H9 (cell line): ENCODE measurements at regions not wholly inside any gene's neighbourhood (a gene's known extent, or its start where the extent isn't known, plus 50 kb on each side); places are given as distances from the start of the nearest gene placed in this dataset.

Experiments used
- DNase-seq: peaks from one replicate; pipeline ENCODE4 v3.0.0-alpha.2; 2017
- H2AFZ ChIP-seq: one replicate; pipeline ENCODE4 v1.6.1; 2013; ENCODE audit warnings: mild to moderate bottlenecking, low read length, control low read depth, moderate library complexity
- H2AK5ac ChIP-seq: 2 replicates; pipeline ENCODE4 v1.6.1; 2013; ENCODE audit warnings: low read length, control low read depth, mixed read lengths; ENCODE audit not compliant: insufficient read length
- H2BK120ac ChIP-seq: one replicate; pipeline ENCODE4 v1.6.1; 2013; ENCODE audit warnings: low read depth, mild to moderate bottlenecking, low read length, control low read depth, inconsistent platforms; ENCODE audit not compliant: poor library complexity, severe bottlenecking
- H2BK12ac ChIP-seq: 2 replicates; pipeline ENCODE4 v1.6.1; 2013; ENCODE audit warnings: low read length, control low read depth, mixed read lengths, low read depth; ENCODE audit not compliant: insufficient read length
- H2BK15ac ChIP-seq: 2 replicates; pipeline ENCODE4 v1.6.1; 2013; ENCODE audit warnings: low read depth, low read length, control low read depth
- H2BK20ac ChIP-seq: one replicate; pipeline ENCODE4 v1.6.1; 2013; ENCODE audit warnings: low read depth, mild to moderate bottlenecking, low read length, control low read depth, inconsistent platforms; ENCODE audit not compliant: poor library complexity, severe bottlenecking
- H2BK5ac ChIP-seq: 2 replicates; pipeline ENCODE4 v1.6.1; 2013; ENCODE audit warnings: low read length, control low read depth, mixed read lengths; ENCODE audit not compliant: insufficient read length
- H3K14ac ChIP-seq: 2 replicates; pipeline ENCODE4 v1.6.1; 2013; ENCODE audit warnings: low read length, control low read depth; ENCODE audit not compliant: insufficient read depth
- H3K18ac ChIP-seq: 2 replicates; pipeline ENCODE4 v1.6.1; 2013; ENCODE audit warnings: low read depth, mild to moderate bottlenecking, mixed read lengths, low read length, control low read depth; ENCODE audit not compliant: insufficient read length
- H3K23ac ChIP-seq: 2 replicates; pipeline ENCODE4 v1.6.1; 2013; ENCODE audit warnings: low read length, control low read depth, mixed read lengths, low read depth; ENCODE audit not compliant: insufficient read length
- H3K23me2 ChIP-seq: 2 replicates; pipeline ENCODE4 v1.6.1; 2013; ENCODE audit warnings: low read depth, mild to moderate bottlenecking, mixed read lengths, low read length, control low read depth; ENCODE audit not compliant: insufficient read length, poor library complexity, severe bottlenecking
- H3K27ac ChIP-seq: 2 replicates; pipeline ENCODE4 v1.5.1; 2013; ENCODE audit warnings: low read length, control low read depth, mixed read lengths, low read depth; ENCODE audit not compliant: insufficient read length
- H3K27me3 ChIP-seq: 2 replicates; pipeline ENCODE4 v1.6.1; 2013; ENCODE audit warnings: low read length, control low read depth, inconsistent platforms; ENCODE audit not compliant: insufficient read depth
- H3K4ac ChIP-seq: 2 replicates; pipeline ENCODE4 v1.6.1; 2013; ENCODE audit warnings: low read depth, mild to moderate bottlenecking, control low read depth, inconsistent platforms, low read length, moderate library complexity
- H3K4me1 ChIP-seq: 2 replicates; pipeline ENCODE4 v1.6.1; 2013; ENCODE audit warnings: low read length, control low read depth, inconsistent platforms; ENCODE audit not compliant: insufficient read depth
- H3K4me2 ChIP-seq: 2 replicates; pipeline ENCODE4 v1.6.1; 2013; ENCODE audit warnings: low read length, control low read depth, mixed read lengths; ENCODE audit not compliant: insufficient read length, insufficient read depth
- H3K56ac ChIP-seq: 2 replicates; pipeline ENCODE4 v1.6.1; 2013; ENCODE audit warnings: low read depth, mild to moderate bottlenecking, mixed read lengths, low read length, control low read depth; ENCODE audit not compliant: insufficient read length
- H3K79me1 ChIP-seq: 2 replicates; pipeline ENCODE4 v1.6.1; 2013; ENCODE audit warnings: low read depth, mild to moderate bottlenecking, moderate library complexity, low read length, control low read depth, inconsistent platforms; ENCODE audit not compliant: insufficient read depth, poor library complexity, severe bottlenecking
- H3K79me2 ChIP-seq: 2 replicates; pipeline ENCODE4 v1.6.1; 2013; ENCODE audit warnings: low read length, control low read depth, inconsistent platforms; ENCODE audit not compliant: insufficient read depth
- H3K9ac ChIP-seq: 2 replicates; pipeline ENCODE4 v1.6.1; 2013; ENCODE audit warnings: low read length, control low read depth, mixed read lengths; ENCODE audit not compliant: insufficient read length; ENCODE audit errors: extremely low read depth
- H3K9me3 ChIP-seq: one replicate; pipeline ENCODE4 v1.6.1; 2013; ENCODE audit warnings: low read depth, low read length, inconsistent platforms; ENCODE audit not compliant: control insufficient read depth
- H3T11ph ChIP-seq: one replicate; pipeline ENCODE4 v1.6.1; 2013; ENCODE audit warnings: mild to moderate bottlenecking, low read length, control low read depth, inconsistent platforms
- H4K20me1 ChIP-seq: one replicate; pipeline ENCODE4 v1.6.1; 2013; ENCODE audit not compliant: control insufficient read depth, insufficient read length, insufficient read depth
- H4K5ac ChIP-seq: 2 replicates; pipeline ENCODE4 v1.6.1; 2013; ENCODE audit warnings: low read depth, mild to moderate bottlenecking, mixed read lengths, low read length, control low read depth; ENCODE audit not compliant: insufficient read length
- H4K8ac ChIP-seq: replicated peaks from 2 replicates; pipeline ENCODE4 v1.6.1; 2013; ENCODE audit warnings: low read length, control low read depth, mixed read lengths, low read depth; ENCODE audit not compliant: insufficient read length
- H4K91ac ChIP-seq: 2 replicates; pipeline ENCODE4 v1.6.1; 2013; ENCODE audit warnings: low read depth, mild to moderate bottlenecking, moderate library complexity, mixed read lengths, low read length, control low read depth; ENCODE audit not compliant: insufficient read length
- H3K27ac Mint-ChIP-seq, 3 experiments: 2 replicates in 2 of 3; 3 replicates in 1 of 3; pipeline ENCODE4 v1.8.0; 2020 to 2021; ENCODE audit warnings: mixed read lengths in 3 of 3, mild to moderate bottlenecking in 1 of 3, moderate library complexity in 1 of 3
- H3K27me3 Mint-ChIP-seq: 2 replicates; pipeline ENCODE4 v1.8.0; 2021; ENCODE audit warnings: low read depth, mild to moderate bottlenecking, moderate library complexity, mixed read lengths
- H3K36me3 Mint-ChIP-seq, 3 experiments: 2 replicates in 2 of 3; 3 replicates in 1 of 3; pipeline ENCODE4 v1.8.0; 2020 to 2021; ENCODE audit warnings: low read depth in 3 of 3, mixed read lengths in 3 of 3; ENCODE audit not compliant: insufficient read depth in 1 of 3
- H3K4me1 Mint-ChIP-seq, 2 experiments: 2 replicates each; pipeline ENCODE4 v1.8.0; 2020; ENCODE audit warnings: mixed read lengths in 2 of 2
- H3K4me3 Mint-ChIP-seq, 2 experiments: 2 replicates in 1 of 2; 3 replicates in 1 of 2; pipeline ENCODE4 v1.8.0; 2020 to 2021; ENCODE audit warnings: mild to moderate bottlenecking in 2 of 2, mixed read lengths in 2 of 2, moderate library complexity in 1 of 2
- H3K9me3 Mint-ChIP-seq, 2 experiments: 2 replicates in 1 of 2; 3 replicates in 1 of 2; pipeline ENCODE4 v1.8.0; 2020; ENCODE audit warnings: mild to moderate bottlenecking in 2 of 2, mixed read lengths in 2 of 2, moderate library complexity in 1 of 2
- CTCF ChIP-seq: fragments of 200-600 bp; sonication (generic); conservative IDR thresholded peaks from 3 replicates; pipeline ENCODE4 v1.8.0; 2021; ENCODE audit warnings: antibody characterized with exemption, mild to moderate bottlenecking
- WGBS: extraction: QIAGEN DNeasy Blood & Tissue Kit; methylation state at CpG from one replicate; pipeline ENCODE4 v1.1.7; 2013; ENCODE audit warnings: missing lambda C conversion rate, low lambda C conversion rate, mixed read lengths; ENCODE audit not compliant: insufficient read length; ENCODE audit errors: extremely low coverage; 5-methylcytosine and 5-hydroxymethylcytosine counted together

GRCh38 chr5:109588281-109589035 is 101.3 kb upstream of the MAN2A1 start:
- Mint-ChIP-seq H3K27me3 (no peaks in the 10 kb centered on the region), H3K36me3 (no peaks in the 10 kb centered on the region), H3K4me3 (no peak overlapping the region), H3K4me1 (no peaks in the 10 kb centered on the region), H3K27ac (no peak overlapping the region; a peak in 1 of 7 replicates), H3K9me3 (no peaks in the 10 kb centered on the region; a peak in 1 of 5 replicates)
- Histone ChIP-seq H4K5ac (no peak overlapping the region), H4K20me1 (no peaks in the 10 kb centered on the region), H3K79me2 (no peaks in the 10 kb centered on the region), H3K23ac (no peak overlapping the region), H3K23me2 (no peaks in the 10 kb centered on the region), H3K27ac (no peak overlapping the region), H4K91ac (no peak overlapping the region), H3T11ph (no peak overlapping the region), H3K9ac (no peak overlapping the region), H3K27me3 (no peaks in the 10 kb centered on the region), H3K4ac (no peak overlapping the region), H3K4me1 (no peaks in the 10 kb centered on the region), H2AFZ (no peak overlapping the region), H2BK15ac (no peak overlapping the region), H3K79me1 (no peaks in the 10 kb centered on the region), H3K14ac (no peak overlapping the region), H2BK12ac (no peak overlapping the region), H2BK20ac (no peak overlapping the region), H2BK5ac (no peak overlapping the region), H3K9me3 (no peaks in the 10 kb centered on the region), H4K8ac (no peak overlapping the region), H3K4me2 (no peak overlapping the region), H3K18ac (no peak overlapping the region), H2BK120ac (no peak overlapping the region), H2AK5ac (no peak overlapping the region), H3K56ac (no peak overlapping the region)
- no peak for DNase-seq
- no peak for TF ChIP-seq CTCF
- no CpG with 5 or more reads among the region's 25 CpGs for WGBS
